Gastroesophageal sphincter (tissue), 3 donors: ENCODE measurements at regions not wholly inside any gene's neighbourhood (a gene's known extent, or its start where the extent isn't known, plus 50 kb on each side); places are given as distances from the start of the nearest gene placed in this dataset.
"Not testable (repeated sequence)": the region's sequence is repeated elsewhere in the genome, so short reads cannot be mapped to it uniquely, and the experiment has no call there.

Experiments
- CTCF ChIP-seq, 4 experiments: fragments of 200-600 bp in 2 of 4; fragments of 450-650 bp in 2 of 4; sonication (generic) in 1 of 4; IDR thresholded peaks; one replicate each; pipeline ENCODE4 v1.5.1; 2017 to 2019; ENCODE audit warnings: antibody characterized with exemption in 4 of 4, mild to moderate bottlenecking in 2 of 4, moderate library complexity in 2 of 4
- EP300 ChIP-seq: sonication (generic); formaldehyde crosslinking; IDR thresholded peaks from one replicate; pipeline ENCODE4 v1.6.1; 2017; ENCODE audit warnings: antibody characterized with exemption, mild to moderate bottlenecking
- POLR2A ChIP-seq, 2 donors: fragments of 450-650 bp; IDR thresholded peaks; one replicate each; pipeline ENCODE4 v1.6.1; 2017; ENCODE audit warnings: antibody characterized with exemption in 2 of 2, mild to moderate bottlenecking in 2 of 2, moderate library complexity in 1 of 2
- POLR2AphosphoS5 ChIP-seq: sonication (generic); formaldehyde crosslinking; IDR thresholded peaks from one replicate; pipeline ENCODE4 v1.6.1; 2017; ENCODE audit warnings: antibody characterized with exemption

- TF ChIP-seq POLR2A (IDR thresholded peaks at IDR 0.05); EP300; CTCF (IDR thresholded peaks at IDR 0.05); POLR2AphosphoS5: not testable (repeated sequence)
These were observed 432.5 kb upstream of the SPATA31A3 start for GRCh38 chr9:67424881-67425280.
